Left hindlimb (tissue), 1 donor: ENCODE measurements at regions not wholly inside any gene's neighbourhood (a gene's known extent, or its start where the extent isn't known, plus 50 kb on each side); places are given as distances from the start of the nearest gene placed in this dataset.
"Not testable (repeated sequence)": the region's sequence is repeated elsewhere in the genome, so short reads cannot be mapped to it uniquely, and the experiment has no call there.

Source experiments
- DNase-seq: peaks from one replicate; pipeline ENCODE4 v3.0.0-alpha.2; 2018

GRCh38 chrX:109880629-109881028 is 122.3 kb upstream of the TMEM164 start:
- no peak for DNase-seq

GRCh38 chrX:109886122-109886761 is 116.7 kb upstream of the TMEM164 start:
- DNase-seq = no peak

- no peak for DNase-seq
Observed at GRCh38 chrX:109889289-109890006, 113.5 kb upstream of the TMEM164 start.

DNA sequence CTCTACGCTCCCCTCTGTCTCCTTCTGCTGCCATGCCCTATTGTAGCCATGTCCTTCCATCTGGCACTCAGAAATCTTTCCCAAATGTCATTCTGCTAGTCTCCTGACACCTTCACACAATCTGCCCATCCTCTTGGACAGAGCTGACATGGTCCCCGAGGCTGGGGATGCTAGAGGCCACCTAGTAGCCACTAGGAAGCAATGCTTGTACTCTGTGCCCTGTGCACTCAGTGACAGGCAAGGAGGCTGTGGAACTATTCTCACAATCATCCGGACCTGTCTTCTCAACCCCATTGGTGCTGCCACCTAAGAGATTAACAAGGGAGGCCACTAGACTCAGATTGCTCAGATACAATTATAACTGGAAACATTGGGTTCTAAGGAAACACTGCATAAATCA is 112.6 kb upstream of the TMEM164 start:
- no peak for DNase-seq

DNA sequence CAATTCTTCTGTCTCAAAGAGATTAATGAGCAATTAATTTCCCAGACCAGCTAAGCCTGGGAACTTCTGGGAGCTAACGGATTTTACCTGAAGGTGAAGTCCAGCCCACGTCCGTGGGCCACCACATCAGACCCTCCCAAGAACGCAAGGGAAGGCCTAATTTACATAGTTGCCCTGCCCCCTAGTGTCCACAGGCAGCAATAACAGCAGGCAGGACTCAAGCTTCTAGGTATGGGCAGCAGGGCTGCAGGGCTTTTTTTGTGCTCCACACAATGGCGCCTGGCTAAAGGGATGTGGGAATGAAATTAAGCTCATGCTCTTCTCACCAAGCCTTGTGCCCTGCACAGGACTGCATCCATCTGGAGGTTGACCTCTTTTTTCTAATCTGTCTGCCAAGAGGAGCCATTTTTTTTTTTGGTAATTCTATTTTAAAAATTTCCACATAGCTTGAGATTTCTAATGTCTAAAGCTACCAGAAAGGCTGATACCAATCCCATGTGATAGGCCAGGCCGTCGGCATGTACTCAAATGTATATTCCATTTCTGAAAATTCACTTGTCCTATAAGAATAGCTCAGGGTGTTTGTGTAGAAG is 111.9 kb upstream of the TMEM164 start:
- DNase-seq = peak; percentile 41

DNA sequence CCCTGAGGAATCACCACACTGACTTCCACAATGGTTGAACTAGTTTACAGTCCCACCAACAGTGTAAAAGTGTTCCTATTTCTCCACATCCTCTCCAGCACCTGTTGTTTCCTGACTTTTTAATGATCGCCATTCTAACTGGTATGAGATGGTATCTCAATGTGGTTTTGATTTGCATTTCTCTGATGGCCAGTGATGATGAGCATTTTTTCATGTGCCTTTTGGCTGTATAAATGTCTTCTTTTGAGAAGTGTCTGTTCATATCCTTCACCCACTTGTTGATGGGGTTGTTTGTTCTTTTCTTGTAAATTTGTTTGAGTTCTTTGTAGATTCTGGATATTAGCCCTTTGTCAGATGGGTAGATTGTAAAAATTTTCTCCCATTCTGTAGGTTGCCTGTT is 106.9 kb upstream of the TMEM164 start:
- not testable (repeated sequence) for DNase-seq

DNA sequence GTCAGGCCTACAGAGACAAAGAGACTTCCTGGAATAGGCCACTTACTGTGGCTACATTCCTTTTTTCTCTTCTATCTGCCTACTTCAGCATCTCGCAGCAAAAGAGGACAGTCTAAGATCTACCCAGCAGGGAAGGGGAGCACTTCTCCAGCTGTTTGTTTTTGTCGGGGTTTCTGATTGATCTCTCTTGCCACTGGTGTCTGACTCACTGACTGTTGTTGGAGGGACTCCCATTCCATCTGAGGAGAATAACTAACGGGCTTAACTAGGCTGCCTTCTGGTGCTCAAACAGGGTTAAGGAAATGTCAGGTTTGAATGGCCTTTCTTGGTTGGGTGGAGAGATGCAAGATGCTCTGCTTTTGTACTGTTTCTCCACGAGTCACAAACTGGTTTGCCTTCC is 100.2 kb upstream of the TMEM164 start:
- DNase-seq = no peak

DNA sequence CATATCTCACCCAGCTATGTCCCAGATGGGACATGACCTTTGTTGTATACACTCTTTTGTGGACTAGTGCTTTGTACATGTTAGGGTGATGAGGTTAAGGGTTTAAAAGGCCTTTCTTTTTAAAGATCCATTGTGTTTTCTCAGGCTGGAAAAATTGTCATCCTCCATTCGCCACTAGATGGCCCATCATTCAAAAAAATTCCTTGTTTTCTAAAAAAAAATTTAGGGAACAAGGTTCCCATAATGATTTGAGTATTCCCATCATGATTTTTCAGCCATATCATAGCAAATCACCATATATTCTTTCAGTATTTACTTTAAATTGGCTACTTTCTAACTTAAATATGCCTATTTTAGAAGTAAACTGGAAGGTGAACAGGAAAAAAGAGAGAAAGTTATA is 91.9 kb upstream of the TMEM164 start:
- DNase-seq = no peak

DNA sequence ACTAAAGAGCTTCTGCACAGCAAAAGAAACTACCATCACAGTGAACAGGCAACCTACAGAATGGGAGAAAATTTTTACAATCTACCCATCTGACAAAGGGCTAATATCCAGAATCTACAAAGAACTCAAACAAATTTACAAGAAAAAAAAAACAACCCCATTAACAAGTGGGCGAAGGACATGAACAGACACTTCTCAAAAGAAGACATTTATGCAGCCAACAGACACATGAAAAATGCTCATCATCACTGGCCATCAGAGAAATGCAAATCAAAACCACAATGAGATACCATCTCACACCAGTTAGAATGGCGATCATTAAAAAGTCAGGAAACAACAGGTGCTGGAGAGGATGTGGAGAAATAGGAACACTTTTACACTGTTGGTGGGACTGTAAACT is 89.9 kb upstream of the TMEM164 start:
- DNase-seq = not testable (repeated sequence)

GRCh38 chrX:109914114-109914849 is 88.6 kb upstream of the TMEM164 start:
- DNase-seq = no peak

- DNase-seq = no peak
Observed at GRCh38 chrX:109918753-109919152, 84.2 kb upstream of the TMEM164 start.

DNA sequence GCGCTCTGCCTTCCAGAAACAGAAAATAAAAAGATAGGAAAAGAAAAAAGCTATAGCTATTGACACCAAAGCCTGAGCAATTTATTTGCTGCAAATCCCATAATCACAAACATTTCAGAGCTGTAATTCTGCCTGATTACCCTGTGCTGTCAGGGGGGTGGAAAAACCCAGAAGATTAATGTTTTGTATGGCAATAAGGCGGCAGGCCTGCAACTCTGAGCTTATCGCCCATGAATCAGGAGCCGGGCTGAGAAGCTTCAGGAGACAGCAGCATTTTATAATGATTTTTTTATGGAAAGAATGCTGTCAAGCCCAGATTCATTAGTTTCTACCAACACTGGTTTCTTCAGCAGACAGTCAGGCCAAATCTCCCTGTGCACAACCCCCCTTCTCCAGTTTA is 82.6 kb upstream of the TMEM164 start:
- no peak for DNase-seq

- DNase-seq = no peak
Observed at GRCh38 chrX:109920868-109921267, 82.0 kb upstream of the TMEM164 start.

DNA sequence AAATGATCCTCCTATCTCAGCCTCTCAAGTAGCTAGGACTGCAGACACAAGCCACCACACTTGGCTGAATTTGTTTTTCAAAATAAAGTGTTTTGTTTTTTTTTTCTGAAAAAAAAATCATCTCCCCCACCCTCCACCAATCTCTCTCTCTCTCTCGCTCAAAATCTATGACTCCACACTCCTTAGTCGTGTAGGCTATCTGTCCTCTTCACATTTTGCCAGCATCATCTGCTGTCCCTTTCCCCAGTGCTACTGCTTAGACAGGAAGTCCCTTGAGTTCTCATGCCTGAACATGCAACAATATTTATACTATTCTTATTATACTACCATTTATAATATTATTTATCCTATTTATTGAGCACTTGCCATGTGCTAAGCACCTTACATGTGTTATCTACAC is 80.7 kb upstream of the TMEM164 start:
- no peak for DNase-seq

- not testable (repeated sequence) for DNase-seq
Observed at GRCh38 chrX:109925003-109925402, 77.9 kb upstream of the TMEM164 start.

- DNase-seq = no peak
Observed at GRCh38 chrX:109925656-109926055, 77.3 kb upstream of the TMEM164 start.

DNA sequence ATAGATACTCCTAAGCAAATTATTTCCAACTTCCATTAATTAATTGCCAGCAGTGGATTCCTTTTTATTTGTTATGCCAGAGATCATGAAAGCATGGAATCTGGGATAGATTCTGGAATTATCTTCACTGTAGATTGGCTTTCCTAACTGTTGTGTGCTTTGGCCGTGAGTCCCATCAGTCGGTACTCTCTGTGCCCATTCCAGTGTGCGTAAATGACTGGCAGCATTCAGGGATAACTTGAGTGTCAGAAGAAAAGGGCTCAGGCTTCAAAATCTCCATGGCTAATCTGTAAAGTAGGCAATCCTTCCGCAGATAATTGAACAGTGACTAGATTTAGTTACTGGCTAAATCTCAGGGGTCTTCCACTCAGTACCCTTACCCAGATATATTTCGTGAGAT is 76.8 kb upstream of the TMEM164 start:
- no peak for DNase-seq

DNA sequence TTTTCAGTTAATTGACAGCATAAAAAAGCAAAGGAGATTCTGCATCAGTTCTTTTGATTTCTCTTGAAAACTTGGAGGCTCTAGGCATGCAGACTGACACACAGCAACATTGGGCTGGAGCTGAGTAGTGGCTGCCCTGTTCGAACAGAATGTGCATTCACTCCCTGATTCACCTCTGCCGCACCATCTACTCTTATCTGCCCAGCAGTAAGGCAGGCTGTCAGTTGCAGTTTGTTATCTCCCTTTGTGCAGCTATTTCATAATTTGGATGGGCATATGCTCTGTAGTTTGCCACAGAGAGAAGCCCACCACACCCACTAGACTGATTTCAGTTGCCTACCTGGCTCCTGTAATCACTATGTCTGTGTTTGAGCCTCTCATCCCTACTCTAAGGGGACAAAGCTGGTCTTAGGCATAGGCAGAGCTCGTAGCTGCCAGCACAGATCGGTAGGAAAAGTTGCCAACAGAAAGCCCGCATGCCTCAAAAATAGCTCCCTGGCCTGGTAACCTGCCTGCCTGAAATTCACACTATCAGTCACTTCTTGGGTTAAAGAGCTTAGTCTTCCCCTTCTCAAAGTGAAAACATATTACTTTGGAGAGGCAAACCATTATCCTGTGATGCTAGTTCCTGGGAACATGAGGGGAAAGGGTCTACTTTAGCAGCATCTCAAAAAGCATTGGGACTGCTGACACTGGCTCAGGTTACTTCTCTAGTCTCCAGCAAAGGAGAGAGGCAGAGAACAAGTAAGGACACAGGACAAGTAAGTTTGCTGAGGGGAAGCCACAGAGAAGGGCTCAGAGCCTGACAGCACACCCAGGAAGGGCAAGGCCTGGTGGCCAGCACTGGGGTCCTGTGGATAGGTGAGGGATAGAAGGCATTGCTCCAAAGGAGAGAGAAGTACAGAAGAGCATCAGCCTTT is 75.9 kb upstream of the TMEM164 start:
- no peak for DNase-seq

DNA sequence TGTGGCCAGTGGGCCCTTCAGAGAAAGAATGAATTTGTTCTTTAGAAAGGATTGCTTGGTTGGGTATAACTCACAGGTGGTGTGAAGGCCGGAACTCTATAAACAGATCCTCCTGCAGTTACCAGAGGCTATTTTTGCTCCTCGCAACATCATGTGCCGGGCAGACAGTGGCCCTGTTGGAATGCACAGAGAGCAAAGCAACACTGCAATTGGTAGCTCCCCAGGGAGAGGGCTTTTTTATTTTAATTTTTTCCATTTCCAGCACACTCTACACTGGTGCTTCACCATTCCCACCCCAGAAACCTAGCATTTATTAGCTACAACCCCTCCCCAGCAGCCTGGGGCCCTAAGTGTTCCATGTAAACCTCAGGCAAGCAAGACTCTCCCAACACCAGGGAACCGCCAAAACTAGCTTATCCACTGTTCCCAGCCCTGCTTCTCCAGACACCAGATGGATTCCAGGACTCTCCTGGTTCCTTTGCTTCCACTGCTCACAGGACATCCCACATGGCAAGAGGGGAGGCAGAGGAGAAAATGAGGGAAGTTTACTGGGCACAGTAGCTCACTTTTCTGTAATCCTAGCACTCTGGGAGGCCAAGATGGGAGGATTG is 75.1 kb upstream of the TMEM164 start:
- no peak for DNase-seq

- no peak for DNase-seq
Observed at GRCh38 chrX:109928596-109929335, 74.1 kb upstream of the TMEM164 start.

DNA sequence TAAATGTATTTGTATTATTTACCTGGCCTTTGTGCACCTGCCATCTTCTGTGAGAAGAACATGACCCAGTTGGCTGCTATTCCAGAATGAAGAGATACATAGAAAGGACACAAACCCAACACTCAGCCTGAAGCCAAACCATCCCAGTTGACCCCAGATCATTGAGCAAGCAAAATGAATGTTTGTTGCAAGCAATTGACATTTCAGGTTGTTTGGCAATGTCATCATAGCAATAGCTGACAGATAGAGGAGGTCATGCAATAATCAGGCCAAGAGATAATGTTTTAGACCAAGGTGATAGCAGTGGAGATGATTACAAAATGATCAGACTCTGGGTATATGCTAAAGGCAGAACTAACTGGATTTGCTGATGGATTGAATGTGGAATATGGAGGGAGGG is 71.2 kb upstream of the TMEM164 start:
- no peak for DNase-seq
